ENCODE measurements at regions not wholly inside any gene's neighbourhood (a gene's known extent, or its start where the extent isn't known, plus 50 kb on each side); places are given as distances from the start of the nearest gene placed in this dataset.

DNA sequence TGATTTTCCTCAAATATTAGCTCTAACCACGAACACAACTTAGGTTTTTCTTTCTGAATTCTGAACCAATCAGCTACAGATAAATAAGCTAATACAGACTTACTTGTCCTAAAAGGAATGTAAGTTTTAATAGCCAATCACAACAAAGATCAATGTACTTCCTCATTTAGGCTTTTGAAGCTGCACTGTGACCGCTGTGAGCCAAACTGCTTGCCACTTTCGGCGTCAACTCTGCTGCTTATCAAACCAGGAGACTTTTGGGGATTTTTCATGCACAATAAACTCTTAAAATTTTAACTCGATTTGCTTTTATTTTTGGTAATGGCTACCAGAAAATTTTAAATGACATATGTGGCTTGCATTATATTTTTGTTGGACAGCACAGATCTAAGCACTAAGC lies 92.5 kb downstream of the TMPRSS5 start:
- no peaks in the 10 kb centered on the region for H3K9me3 ChIP-seq (ENCODE audit: insufficient read depth, low read length)
- H3K27me3 ChIP-seq (ENCODE audit: low read depth, low read length), result peaks cover 11% of the 10 kb centered on the region; the same call in 1 of the 2 replicates
- H3K4me2 ChIP-seq (ENCODE audit: low read length), result peak overlapping the region; percentile 58
- TF ChIP-seq, protein P1, sequence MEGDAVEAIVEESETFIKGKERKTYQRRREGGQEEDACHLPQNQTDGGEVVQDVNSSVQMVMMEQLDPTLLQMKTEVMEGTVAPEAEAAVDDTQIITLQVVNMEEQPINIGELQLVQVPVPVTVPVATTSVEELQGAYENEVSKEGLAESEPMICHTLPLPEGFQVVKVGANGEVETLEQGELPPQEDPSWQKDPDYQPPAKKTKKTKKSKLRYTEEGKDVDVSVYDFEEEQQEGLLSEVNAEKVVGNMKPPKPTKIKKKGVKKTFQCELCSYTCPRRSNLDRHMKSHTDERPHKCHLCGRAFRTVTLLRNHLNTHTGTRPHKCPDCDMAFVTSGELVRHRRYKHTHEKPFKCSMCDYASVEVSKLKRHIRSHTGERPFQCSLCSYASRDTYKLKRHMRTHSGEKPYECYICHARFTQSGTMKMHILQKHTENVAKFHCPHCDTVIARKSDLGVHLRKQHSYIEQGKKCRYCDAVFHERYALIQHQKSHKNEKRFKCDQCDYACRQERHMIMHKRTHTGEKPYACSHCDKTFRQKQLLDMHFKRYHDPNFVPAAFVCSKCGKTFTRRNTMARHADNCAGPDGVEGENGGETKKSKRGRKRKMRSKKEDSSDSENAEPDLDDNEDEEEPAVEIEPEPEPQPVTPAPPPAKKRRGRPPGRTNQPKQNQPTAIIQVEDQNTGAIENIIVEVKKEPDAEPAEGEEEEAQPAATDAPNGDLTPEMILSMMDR (IDR thresholded peaks at IDR 0.05; ENCODE audit: low read depth, low read length), result no peak
- TF ChIP-seq EZH2phosphoT487 (IDR thresholded peaks at IDR 0.05; ENCODE audit: low read depth), result no peak
- H3K79me2 ChIP-seq (ENCODE audit: low read length), result no peaks in the 10 kb centered on the region
- no peaks in the 10 kb centered on the region for H3K36me3 ChIP-seq (replicated peaks; ENCODE audit: low read depth, low read length)
- H4K20me1 ChIP-seq (ENCODE audit: insufficient read depth, low read length), result no peaks in the 10 kb centered on the region
- H3K27ac ChIP-seq (ENCODE audit: low read length), result no peak overlapping the region
- H3K9ac ChIP-seq (ENCODE audit: low read length), result no peak overlapping the region
- H2AFZ ChIP-seq (ENCODE audit: low read depth, low read length), result peak overlapping the region; percentile 27
- peak overlapping the region; percentile 36; the same call in 1 of the 2 replicates for H3K4me3 ChIP-seq (ENCODE audit: low read length)
- H3K4me1 ChIP-seq (ENCODE audit: low read length), result no peaks in the 10 kb centered on the region

DNA sequence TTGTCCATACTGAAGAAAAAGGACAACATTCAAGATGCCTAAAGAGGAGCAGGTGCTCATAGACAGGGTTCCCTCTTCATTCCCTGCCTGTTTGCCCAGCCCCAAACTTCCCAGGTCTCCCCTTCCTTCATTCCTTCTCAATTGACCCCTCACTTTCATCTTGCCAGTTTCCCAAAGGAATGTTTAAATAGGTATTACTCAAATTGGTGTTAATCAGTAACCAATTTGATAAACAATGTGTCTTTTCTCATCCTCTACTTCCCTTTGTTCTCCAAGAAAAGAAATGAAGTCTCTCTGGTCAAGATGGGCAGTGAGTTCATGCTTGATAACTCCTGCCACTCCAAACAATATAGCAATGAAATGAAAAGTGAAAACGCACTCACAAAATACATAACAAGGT lies 101.9 kb downstream of the TMPRSS5 start:
- no peaks in the 10 kb centered on the region for H4K20me1 ChIP-seq (ENCODE audit: insufficient read depth, low read length)
- no peak overlapping the region for H2AFZ ChIP-seq (ENCODE audit: low read depth, low read length)
- H3K36me3 ChIP-seq (replicated peaks; ENCODE audit: low read depth, low read length), result no peaks in the 10 kb centered on the region
- no peaks in the 10 kb centered on the region for H3K4me1 ChIP-seq (ENCODE audit: low read length)
- H3K27ac ChIP-seq (ENCODE audit: low read length), result no peak overlapping the region
- no peak overlapping the region for H3K4me2 ChIP-seq (ENCODE audit: low read length)
- H3K4me3 ChIP-seq (ENCODE audit: low read length), result no peak overlapping the region
- TF ChIP-seq, protein P1 (IDR thresholded peaks at IDR 0.05; ENCODE audit: low read depth, low read length), result no peak
- no peak for TF ChIP-seq EZH2phosphoT487 (IDR thresholded peaks at IDR 0.05; ENCODE audit: low read depth)
- peaks cover 37% of the 10 kb centered on the region for H3K27me3 ChIP-seq (ENCODE audit: low read depth, low read length)
- H3K9me3 ChIP-seq (ENCODE audit: insufficient read depth, low read length), result no peaks in the 10 kb centered on the region
- no peak overlapping the region for H3K9ac ChIP-seq (ENCODE audit: low read length)
- no peaks in the 10 kb centered on the region for H3K79me2 ChIP-seq (ENCODE audit: low read length)

DNA sequence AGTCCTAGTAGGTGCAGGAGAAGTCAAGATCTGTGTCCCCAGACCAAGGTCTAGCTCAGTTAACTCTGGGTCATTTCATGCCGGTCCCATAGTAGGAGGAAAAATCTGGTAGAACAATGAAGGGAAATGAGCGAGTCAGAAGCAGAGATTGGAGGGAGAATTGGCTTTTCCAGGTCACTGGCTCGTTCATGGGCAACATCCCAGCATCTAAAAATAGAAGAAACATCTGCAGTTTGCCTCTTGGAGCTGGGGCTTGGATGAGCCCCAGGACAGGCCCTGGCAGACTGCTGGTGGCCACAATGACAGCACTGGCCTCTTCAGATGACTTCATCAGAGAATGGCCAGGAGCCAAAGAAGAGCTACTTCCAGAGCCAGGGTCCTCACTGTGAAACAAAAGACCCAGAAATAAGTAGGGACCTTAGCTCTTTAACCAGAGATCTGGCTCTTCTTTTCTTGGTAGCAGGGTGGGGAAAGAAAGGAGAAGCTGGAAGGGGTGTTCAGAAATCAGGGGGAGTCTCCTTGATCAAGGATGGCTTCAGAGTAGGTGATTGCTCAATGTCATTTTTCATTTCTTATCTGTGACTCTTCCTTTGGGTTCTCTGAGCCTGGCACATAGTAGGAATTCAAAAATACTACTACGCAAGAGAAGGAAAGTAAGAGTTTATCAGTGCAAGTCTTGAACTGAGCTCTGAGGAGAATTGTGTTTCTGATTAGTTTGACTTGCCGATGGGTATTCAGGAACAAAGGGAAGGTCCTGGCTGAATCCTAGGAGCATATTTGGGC lies 102.6 kb downstream of the TMPRSS5 start:
- Histone ChIP-seq H3K9me3 (ENCODE audit: insufficient read depth, low read length) (no peaks in the 10 kb centered on the region), H3K27ac (ENCODE audit: low read length) (no peak overlapping the region), H3K9ac (ENCODE audit: low read length) (no peak overlapping the region), H3K27me3 (ENCODE audit: low read depth, low read length) (peaks cover 44% of the 10 kb centered on the region), H3K4me3 (ENCODE audit: low read length) (no peak overlapping the region), H2AFZ (ENCODE audit: low read depth, low read length) (no peak overlapping the region), H4K20me1 (ENCODE audit: insufficient read depth, low read length) (no peaks in the 10 kb centered on the region), H3K36me3 (replicated peaks; ENCODE audit: low read depth, low read length) (no peaks in the 10 kb centered on the region), H3K79me2 (ENCODE audit: low read length) (no peaks in the 10 kb centered on the region), H3K4me1 (ENCODE audit: low read length) (no peaks in the 10 kb centered on the region), H3K4me2 (ENCODE audit: low read length) (no peak overlapping the region)
- TF ChIP-seq, protein P1 (IDR thresholded peaks at IDR 0.05; ENCODE audit: low read depth, low read length), result no peak
- no peak for TF ChIP-seq EZH2phosphoT487 (IDR thresholded peaks at IDR 0.05; ENCODE audit: low read depth)

DNA sequence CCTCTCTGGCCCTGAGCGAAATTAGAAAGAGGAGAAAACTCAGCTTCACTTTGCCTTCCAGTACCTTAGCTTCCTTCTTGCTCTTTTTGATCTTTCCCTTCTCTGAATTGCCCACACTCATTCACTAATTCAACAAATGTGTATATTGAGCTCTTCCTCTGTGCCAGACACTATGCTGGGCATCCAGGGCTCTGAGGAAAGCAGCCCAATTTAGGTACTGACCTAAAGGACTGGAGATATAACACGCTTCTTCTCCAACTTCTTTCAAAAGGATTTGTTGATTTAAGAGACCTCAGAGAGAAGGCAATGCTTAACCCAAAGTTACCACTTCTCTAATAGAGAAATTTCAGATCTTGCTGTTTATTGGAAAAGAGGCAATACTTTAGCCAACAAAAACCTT lies 103.6 kb downstream of the TMPRSS5 start:
- Histone ChIP-seq H4K20me1 (ENCODE audit: insufficient read depth, low read length) (no peaks in the 10 kb centered on the region), H3K4me2 (ENCODE audit: low read length) (no peak overlapping the region), H3K36me3 (replicated peaks; ENCODE audit: low read depth, low read length) (no peaks in the 10 kb centered on the region), H3K27ac (ENCODE audit: low read length) (no peak overlapping the region), H3K4me1 (ENCODE audit: low read length) (no peaks in the 10 kb centered on the region), H3K9me3 (ENCODE audit: insufficient read depth, low read length) (no peaks in the 10 kb centered on the region), H3K27me3 (ENCODE audit: low read depth, low read length) (peaks cover 53% of the 10 kb centered on the region), H3K4me3 (ENCODE audit: low read length) (no peak overlapping the region), H3K9ac (ENCODE audit: low read length) (no peak overlapping the region), H3K79me2 (ENCODE audit: low read length) (no peaks in the 10 kb centered on the region), H2AFZ (ENCODE audit: low read depth, low read length) (no peak overlapping the region)
- no peak for TF ChIP-seq EZH2phosphoT487 (IDR thresholded peaks at IDR 0.05; ENCODE audit: low read depth)
- TF ChIP-seq, protein P1 (IDR thresholded peaks at IDR 0.05; ENCODE audit: low read depth, low read length), result no peak
